Body of pancreas (tissue), 4 donors: ENCODE measurements at regions not wholly inside any gene's neighbourhood (a gene's known extent, or its start where the extent isn't known, plus 50 kb on each side); places are given as distances from the start of the nearest gene placed in this dataset.
"Not testable (repeated sequence)": the region's sequence is repeated elsewhere in the genome, so short reads cannot be mapped to it uniquely, and the experiment has no call there.

Experiments used
- POLR2A ChIP-seq, 3 donors: fragments of 450-650 bp; IDR thresholded peaks; one replicate each; pipeline ENCODE4 v1.6.1; 2016; ENCODE audit warnings: antibody characterized with exemption in 3 of 3, mild to moderate bottlenecking in 2 of 3
- TF ChIP-seq, protein P1 (sequence below), 7 experiments: fragments of 450-650 bp in 4 of 7; fragments of 200-600 bp in 3 of 7; sonication (generic) in 3 of 7; IDR thresholded peaks; one replicate each; pipeline ENCODE4 v1.5.1; 2016 to 2019; ENCODE audit warnings: antibody characterized with exemption in 7 of 7

- TF ChIP-seq, protein P1, sequence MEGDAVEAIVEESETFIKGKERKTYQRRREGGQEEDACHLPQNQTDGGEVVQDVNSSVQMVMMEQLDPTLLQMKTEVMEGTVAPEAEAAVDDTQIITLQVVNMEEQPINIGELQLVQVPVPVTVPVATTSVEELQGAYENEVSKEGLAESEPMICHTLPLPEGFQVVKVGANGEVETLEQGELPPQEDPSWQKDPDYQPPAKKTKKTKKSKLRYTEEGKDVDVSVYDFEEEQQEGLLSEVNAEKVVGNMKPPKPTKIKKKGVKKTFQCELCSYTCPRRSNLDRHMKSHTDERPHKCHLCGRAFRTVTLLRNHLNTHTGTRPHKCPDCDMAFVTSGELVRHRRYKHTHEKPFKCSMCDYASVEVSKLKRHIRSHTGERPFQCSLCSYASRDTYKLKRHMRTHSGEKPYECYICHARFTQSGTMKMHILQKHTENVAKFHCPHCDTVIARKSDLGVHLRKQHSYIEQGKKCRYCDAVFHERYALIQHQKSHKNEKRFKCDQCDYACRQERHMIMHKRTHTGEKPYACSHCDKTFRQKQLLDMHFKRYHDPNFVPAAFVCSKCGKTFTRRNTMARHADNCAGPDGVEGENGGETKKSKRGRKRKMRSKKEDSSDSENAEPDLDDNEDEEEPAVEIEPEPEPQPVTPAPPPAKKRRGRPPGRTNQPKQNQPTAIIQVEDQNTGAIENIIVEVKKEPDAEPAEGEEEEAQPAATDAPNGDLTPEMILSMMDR (IDR thresholded peaks at IDR 0.05) = not testable (repeated sequence)
- TF ChIP-seq POLR2A (IDR thresholded peaks at IDR 0.05) = not testable (repeated sequence)
Observed at GRCh38 chr2:31799282-31799681, 211.5 kb downstream of the MEMO1 start.
